ENCODE measurements at regions not wholly inside any gene's neighbourhood (a gene's known extent, or its start where the extent isn't known, plus 50 kb on each side); places are given as distances from the start of the nearest gene placed in this dataset.

DNA sequence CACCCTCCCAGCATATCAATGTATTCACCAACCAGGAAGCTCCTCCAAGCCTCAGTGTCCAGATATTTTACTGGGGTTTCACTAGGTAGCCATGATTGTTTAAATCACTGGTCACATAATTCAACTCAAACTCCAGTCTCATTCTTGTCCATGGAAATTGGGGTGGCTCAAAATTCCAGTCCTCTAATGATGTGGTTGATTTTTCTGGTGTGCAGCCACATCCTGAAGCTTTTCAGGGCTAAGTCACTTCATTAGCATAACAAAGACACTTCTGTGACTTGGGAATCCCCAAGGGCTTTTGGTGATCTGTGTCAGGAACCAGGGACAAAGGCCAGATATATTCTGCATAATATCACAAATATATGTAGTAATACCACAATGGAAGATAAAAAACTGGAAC is 786.9 kb upstream of the IGFBP3 start:
- Mint-ChIP-seq H3K27ac (no peak overlapping the region), H3K4me1 (ENCODE audit: low read depth) (no peaks in the 10 kb centered on the region), H3K9me3 (no peaks in the 10 kb centered on the region), H3K27me3 (ENCODE audit: low read depth) (no peaks in the 10 kb centered on the region), H3K36me3 (ENCODE audit: low read depth) (no peaks in the 10 kb centered on the region), H3K4me3 (no peak overlapping the region)
- no peak for DNase-seq
- CTCF ChIA-PET, result no interaction called here
- intact Hi-C loops (cut with micrococcal nuclease), result no loop called here

DNA sequence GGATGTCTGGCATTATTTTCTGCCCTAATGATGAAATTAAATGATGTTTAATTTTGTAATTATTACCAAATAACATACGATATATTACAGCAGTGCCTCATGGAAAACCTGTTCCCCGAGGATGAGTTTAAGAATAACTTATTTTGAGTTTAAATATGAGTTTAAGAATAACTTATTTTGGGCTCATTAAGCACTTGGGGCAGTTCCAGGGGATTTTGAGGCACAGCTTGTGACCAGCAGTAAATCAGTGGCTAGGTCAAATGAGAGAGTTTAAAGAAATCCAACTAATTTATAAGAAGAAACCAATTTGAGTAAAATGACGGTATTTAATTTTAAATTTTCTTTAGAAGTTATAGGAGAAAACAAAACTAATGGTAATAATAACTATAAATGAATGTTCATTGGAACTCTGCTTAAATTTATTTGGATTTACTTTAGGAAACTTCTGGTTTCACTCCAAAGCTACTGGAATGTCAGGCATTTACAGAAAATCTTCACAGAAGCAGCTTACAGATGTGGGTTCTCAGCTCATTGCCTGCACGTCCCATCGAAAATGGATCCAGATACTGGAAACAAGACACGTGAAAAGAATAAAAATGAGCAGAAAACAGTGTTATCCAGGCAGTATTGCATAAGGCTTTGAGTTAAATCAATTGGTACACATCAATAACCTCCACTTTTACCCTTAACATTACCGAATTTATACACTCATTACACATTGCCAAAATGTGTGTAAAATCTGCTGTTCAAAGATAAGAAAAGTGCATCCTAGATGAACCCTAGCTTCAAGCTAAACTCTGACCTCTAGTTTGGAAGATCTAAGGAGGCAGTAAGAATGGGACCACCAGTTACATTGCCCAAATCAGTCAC is 784.5 kb upstream of the IGFBP3 start:
- DNase-seq, result no peak
- Mint-ChIP-seq H3K36me3 (ENCODE audit: low read depth) (no peaks in the 10 kb centered on the region), H3K27ac (no peak overlapping the region), H3K27me3 (ENCODE audit: low read depth) (no peaks in the 10 kb centered on the region), H3K4me1 (ENCODE audit: low read depth) (no peaks in the 10 kb centered on the region), H3K9me3 (no peaks in the 10 kb centered on the region), H3K4me3 (no peak overlapping the region)
- CTCF ChIA-PET, result no interaction called here
- intact Hi-C loops (cut with micrococcal nuclease), result no loop called here

DNA sequence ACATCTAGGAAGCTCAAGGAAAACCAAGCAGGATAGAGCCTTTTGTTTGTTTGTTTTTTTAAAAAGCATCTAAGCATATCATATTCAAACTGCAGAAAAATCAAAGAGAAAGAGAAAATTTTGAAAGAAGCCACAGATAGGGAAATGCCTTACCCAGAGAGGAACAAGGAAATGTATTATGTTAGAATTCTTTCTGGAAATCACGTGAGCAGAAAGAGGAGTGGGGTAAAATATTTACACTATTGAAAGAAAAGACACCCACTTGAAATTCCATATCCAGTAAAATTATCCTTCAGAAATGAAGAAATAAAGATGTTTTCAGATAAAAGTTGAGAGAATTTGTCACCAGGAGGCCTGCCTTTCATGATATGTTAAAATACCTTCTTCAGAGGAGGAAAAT is 775.7 kb upstream of the IGFBP3 start:
- CTCF ChIA-PET, result no interaction called here
- no peaks in the 10 kb centered on the region for H3K27me3 Mint-ChIP-seq (ENCODE audit: low read depth)

DNA sequence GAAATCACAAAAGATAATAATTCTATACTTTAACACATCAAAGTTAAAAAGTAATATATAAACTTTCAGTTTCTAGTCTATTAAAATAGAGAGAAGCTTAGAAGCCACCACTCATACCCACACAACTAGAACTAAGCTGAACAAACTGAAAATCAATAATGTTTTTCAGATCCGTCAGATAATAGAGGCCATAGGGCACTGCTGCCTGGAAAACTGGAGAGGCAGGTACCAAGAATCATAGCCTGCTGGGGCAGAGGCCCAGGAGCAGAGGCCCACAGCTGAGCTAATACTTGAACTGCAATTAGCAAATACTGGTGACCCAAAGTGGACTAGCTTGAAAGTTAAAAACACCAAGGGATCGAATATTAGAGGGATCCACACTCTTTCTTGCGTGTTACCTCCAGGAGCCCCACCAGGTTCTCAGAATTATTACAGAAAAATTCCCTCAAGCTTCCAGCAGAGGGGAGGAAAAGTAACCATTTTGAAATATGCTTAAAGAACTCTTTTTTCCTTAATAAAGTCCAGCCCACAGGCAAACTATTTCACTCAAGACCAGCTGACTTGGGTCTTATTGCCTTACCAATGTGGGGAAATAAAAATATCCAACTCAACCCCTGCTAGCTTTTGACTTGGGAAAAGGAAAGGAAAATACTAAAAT is 774.1 kb upstream of the IGFBP3 start:
- no peak overlapping the region for H3K27ac Mint-ChIP-seq
- no peaks in the 10 kb centered on the region for H3K36me3 Mint-ChIP-seq (ENCODE audit: low read depth)
- no peak overlapping the region for H3K4me3 Mint-ChIP-seq
- H3K27me3 Mint-ChIP-seq (ENCODE audit: low read depth), result no peaks in the 10 kb centered on the region
- intact Hi-C loops (cut with micrococcal nuclease), result no loop called here
- CTCF ChIA-PET, result no interaction called here
- no peaks in the 10 kb centered on the region for H3K4me1 Mint-ChIP-seq (ENCODE audit: low read depth)
- DNase-seq, result no peak
- H3K9me3 Mint-ChIP-seq, result peaks cover 8% of the 10 kb centered on the region

More for the DNA sequence above, 775.7 kb upstream of the IGFBP3 start:
- Mint-ChIP-seq H3K9me3 (peaks cover 5% of the 10 kb centered on the region), H3K27ac (no peak overlapping the region), H3K4me3 (no peak overlapping the region), H3K36me3 (ENCODE audit: low read depth) (no peaks in the 10 kb centered on the region), H3K4me1 (ENCODE audit: low read depth) (no peaks in the 10 kb centered on the region)
- no peak for DNase-seq
- intact Hi-C loops (cut with micrococcal nuclease), result no loop called here

DNA sequence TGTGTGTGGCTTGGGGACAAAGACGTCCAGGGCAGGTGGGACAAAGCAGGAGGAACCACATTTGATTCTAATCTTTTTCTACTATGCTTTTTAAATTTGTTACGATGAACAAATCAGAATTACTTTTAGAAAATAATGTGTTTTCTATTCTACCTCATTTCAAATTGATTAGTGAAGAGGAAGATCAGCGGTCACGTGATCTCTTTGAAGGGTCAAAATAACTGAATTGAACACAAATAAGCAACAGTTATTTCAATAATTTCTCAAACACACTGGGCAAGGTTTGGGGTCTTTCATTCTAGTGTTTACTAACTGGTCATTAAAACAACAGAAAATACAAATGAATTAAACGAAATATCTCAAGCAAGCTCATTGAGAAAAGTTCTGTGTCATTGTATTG is 773.0 kb upstream of the IGFBP3 start:
- Mint-ChIP-seq H3K36me3 (ENCODE audit: low read depth) (no peaks in the 10 kb centered on the region), H3K27me3 (ENCODE audit: low read depth) (no peaks in the 10 kb centered on the region), H3K4me1 (ENCODE audit: low read depth) (no peaks in the 10 kb centered on the region), H3K27ac (no peak overlapping the region), H3K4me3 (no peak overlapping the region), H3K9me3 (peaks cover 9% of the 10 kb centered on the region)
- CTCF ChIA-PET, result no interaction called here
- no peak for DNase-seq
- intact Hi-C loops (cut with micrococcal nuclease), result no loop called here

DNA sequence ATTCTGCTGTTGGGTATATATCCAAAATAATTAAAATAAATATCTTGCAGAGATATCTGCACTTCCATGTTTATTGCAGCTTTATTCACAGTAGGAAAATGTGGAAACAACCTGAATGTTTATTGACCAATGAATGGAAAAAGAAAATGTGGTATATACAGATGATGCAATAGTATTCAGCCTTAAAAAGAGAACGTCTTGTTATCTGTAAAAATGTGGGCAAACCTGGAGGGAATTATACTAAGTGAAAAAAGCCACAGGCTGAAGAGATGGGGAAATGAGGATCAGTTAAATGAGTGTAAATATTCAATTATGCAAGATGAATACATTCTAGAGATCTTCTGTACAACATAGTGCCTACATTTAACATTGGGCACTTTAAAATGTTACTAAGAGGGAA is 766.1 kb upstream of the IGFBP3 start:
- intact Hi-C loops (cut with micrococcal nuclease), result no loop called here
- no peak for DNase-seq
- CTCF ChIA-PET, result no interaction called here
- Mint-ChIP-seq H3K9me3 (peaks cover 9% of the 10 kb centered on the region), H3K4me1 (ENCODE audit: low read depth) (no peaks in the 10 kb centered on the region), H3K27ac (no peak overlapping the region), H3K36me3 (ENCODE audit: low read depth) (no peaks in the 10 kb centered on the region), H3K4me3 (no peak overlapping the region), H3K27me3 (ENCODE audit: low read depth) (no peaks in the 10 kb centered on the region)

DNA sequence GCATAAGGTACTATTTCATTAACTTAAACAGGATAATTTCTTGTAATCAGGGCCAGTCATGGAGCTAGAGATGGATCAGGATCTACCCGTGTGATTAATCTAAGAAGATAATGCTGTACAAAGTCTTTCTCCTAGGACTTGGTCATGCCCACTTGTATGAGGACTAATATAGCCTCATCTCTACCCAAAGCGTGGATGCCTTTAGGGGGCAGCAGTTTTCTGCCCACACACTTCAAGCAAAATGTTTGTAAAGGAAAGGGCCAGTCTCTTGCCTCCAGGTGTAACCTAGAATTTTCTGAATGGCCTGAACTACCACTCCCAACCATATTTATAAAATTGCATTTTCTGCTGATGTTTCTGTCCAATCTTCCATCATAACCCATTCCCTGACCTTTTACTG is 764.0 kb upstream of the IGFBP3 start:
- CTCF ChIA-PET, result no interaction called here
- H3K27ac Mint-ChIP-seq, result no peak overlapping the region
- no peak overlapping the region for H3K4me3 Mint-ChIP-seq
- H3K4me1 Mint-ChIP-seq (ENCODE audit: low read depth), result no peaks in the 10 kb centered on the region
- DNase-seq, result no peak
- peaks cover 6% of the 10 kb centered on the region for H3K9me3 Mint-ChIP-seq
- no peaks in the 10 kb centered on the region for H3K36me3 Mint-ChIP-seq (ENCODE audit: low read depth)
- intact Hi-C loops (cut with micrococcal nuclease), result no loop called here
- no peaks in the 10 kb centered on the region for H3K27me3 Mint-ChIP-seq (ENCODE audit: low read depth)

DNA sequence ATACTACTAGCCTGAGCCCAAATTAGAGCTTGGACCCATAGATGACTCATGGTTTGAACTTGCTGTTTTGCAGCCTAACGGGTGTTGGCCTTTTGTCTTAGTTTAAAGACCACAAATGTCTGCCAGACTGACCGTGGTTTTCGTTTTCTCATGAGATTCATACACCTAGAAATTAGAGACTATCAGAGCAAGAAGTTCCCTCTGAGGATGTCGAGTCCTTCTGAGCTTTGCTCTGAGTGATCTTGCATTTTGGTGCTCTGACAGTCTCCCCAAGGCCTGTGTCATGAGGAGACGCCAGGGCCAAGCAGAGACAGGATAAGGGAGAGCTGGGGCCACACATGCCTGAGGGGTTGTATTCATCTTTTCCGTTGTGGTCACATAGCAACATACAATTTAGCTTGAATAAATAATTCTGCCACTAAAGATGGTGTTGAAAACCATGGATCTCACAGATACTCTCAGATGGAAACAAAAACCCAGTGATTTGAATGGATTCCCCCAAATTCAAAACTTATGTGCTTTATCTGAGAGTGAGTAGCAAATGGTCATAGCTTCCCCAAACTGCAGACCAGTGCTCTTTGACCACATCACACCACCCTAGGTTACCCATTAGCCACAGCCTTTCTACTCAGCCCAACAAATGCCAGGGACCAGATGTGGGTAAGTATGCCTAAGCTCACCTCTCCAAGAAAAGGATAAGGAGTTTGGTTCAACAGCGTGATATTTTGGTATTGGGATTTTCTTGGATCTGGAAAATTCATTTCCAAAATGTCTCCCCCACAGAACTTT is 762.0 kb upstream of the IGFBP3 start:
- no peak for DNase-seq
- Mint-ChIP-seq H3K4me1 (ENCODE audit: low read depth) (no peaks in the 10 kb centered on the region), H3K27ac (no peak overlapping the region), H3K4me3 (no peak overlapping the region), H3K27me3 (ENCODE audit: low read depth) (no peaks in the 10 kb centered on the region), H3K36me3 (ENCODE audit: low read depth) (no peaks in the 10 kb centered on the region), H3K9me3 (peaks cover 2% of the 10 kb centered on the region)
- intact Hi-C loops (cut with micrococcal nuclease), result no loop called here
- CTCF ChIA-PET, result no interaction called here

DNA sequence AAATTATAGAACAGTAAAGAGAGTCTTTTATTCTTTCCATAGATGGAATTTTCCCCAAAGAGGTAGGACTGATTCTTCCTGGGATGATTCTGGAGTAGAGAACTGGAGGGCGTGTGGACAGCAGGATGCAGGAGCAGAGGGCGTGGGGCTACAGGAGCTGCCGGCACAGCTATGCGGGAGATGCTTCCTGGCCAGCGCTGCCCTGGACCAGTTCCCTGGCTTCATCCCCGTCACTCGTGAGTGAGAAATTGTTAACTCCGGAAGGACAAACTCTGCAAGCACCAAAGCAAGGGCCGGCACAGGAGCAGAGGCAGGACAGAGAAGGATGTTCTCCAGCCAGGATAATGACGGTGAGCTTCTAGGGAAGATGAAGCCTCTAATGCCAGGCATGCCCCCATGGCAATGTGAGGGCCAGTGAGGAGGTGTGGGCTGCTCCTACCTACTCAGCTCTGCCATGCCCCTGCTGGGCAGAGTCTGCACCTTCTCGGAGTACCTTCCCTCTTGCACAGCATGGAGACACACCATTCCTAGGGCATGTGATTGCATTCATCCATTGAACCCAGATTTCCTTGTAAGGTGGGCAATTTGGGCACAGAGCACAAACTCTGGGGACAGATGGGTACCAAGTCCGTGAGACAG is 760.9 kb upstream of the IGFBP3 start:
- Mint-ChIP-seq H3K27me3 (ENCODE audit: low read depth) (no peaks in the 10 kb centered on the region), H3K4me1 (ENCODE audit: low read depth) (no peaks in the 10 kb centered on the region), H3K9me3 (no peaks in the 10 kb centered on the region), H3K27ac (no peak overlapping the region), H3K36me3 (ENCODE audit: low read depth) (no peaks in the 10 kb centered on the region), H3K4me3 (no peak overlapping the region)
- CTCF ChIA-PET, result no interaction called here
- intact Hi-C loops (cut with micrococcal nuclease), result no loop called here
- DNase-seq, result no peak

DNA sequence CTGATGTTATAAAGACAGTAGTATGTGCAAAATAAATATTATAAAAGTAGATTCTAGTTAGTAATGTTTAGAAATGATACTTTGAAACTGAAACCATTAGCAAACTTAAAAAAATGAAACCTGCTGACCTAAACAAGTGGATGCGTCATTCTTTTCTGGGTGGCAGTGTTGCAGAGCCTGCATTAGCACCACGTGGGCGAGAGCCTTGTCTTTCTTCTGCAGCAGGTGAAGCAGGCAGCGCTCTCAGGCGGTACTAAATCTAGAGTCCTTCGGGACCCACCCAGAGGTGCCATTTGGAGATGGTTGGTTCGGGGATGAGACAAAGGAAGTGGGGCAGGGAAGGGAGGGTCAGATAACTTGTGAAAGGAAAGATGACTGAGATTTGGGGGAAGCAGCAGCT is 759.1 kb upstream of the IGFBP3 start:
- CTCF ChIA-PET, result no interaction called here
- no peak overlapping the region for H3K4me3 Mint-ChIP-seq
- H3K4me1 Mint-ChIP-seq (ENCODE audit: low read depth), result no peaks in the 10 kb centered on the region
- no peak for DNase-seq
- no peaks in the 10 kb centered on the region for H3K9me3 Mint-ChIP-seq
- H3K27ac Mint-ChIP-seq, result no peak overlapping the region
- H3K27me3 Mint-ChIP-seq (ENCODE audit: low read depth), result no peaks in the 10 kb centered on the region
- H3K36me3 Mint-ChIP-seq (ENCODE audit: low read depth), result no peaks in the 10 kb centered on the region
- intact Hi-C loops (cut with micrococcal nuclease), result no loop called here

DNA sequence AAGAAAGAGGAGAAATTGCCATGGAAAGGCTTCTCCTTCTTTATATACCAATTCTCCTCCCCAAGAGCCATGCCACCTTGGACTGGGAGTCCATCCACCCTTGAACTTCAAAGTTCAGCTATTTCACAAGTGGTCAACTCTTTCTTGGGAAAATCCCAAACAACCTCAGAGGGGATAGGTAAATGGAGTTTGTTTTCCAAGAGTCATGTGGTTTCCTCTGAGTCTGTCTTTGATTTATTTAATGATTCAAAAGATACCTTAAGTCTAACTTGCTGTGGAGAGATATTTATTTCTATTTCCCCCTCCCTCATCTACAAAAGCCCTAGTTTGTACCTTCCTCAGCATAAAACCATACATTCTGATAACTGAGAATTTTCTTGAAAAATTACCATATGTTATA is 758.6 kb upstream of the IGFBP3 start:
- no peak for DNase-seq
- no peaks in the 10 kb centered on the region for H3K27me3 Mint-ChIP-seq (ENCODE audit: low read depth)
- CTCF ChIA-PET, result no interaction called here
- no peaks in the 10 kb centered on the region for H3K9me3 Mint-ChIP-seq
- H3K4me3 Mint-ChIP-seq, result no peak overlapping the region
- no peak overlapping the region for H3K27ac Mint-ChIP-seq
- intact Hi-C loops (cut with micrococcal nuclease), result no loop called here
- no peaks in the 10 kb centered on the region for H3K36me3 Mint-ChIP-seq (ENCODE audit: low read depth)
- H3K4me1 Mint-ChIP-seq (ENCODE audit: low read depth), result no peaks in the 10 kb centered on the region

DNA sequence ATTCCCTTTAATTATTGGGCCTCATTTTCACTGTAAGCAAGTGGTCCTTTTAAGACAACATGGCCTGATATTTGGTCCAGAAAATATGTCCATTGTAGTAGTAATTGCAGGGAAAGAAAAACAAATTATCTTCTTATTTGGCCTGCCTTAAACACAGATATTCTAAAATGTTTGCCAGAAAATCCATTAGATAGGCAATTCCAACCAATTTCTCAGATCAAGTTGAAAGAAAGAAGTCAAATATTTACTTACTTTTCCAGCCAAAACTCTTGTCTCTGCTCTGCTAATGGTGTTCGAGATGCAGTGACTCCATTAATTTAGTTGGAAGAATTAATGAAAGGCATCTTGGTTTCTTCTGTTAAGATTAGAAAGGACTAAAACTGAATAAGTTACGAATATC is 757.3 kb upstream of the IGFBP3 start:
- Mint-ChIP-seq H3K27me3 (ENCODE audit: low read depth) (no peaks in the 10 kb centered on the region), H3K4me3 (no peak overlapping the region), H3K36me3 (ENCODE audit: low read depth) (no peaks in the 10 kb centered on the region), H3K9me3 (no peaks in the 10 kb centered on the region), H3K4me1 (ENCODE audit: low read depth) (no peaks in the 10 kb centered on the region), H3K27ac (no peak overlapping the region)
- intact Hi-C loops (cut with micrococcal nuclease), result no loop called here
- CTCF ChIA-PET, result no interaction called here
- no peak for DNase-seq

All from activated naive CD4-positive, alpha-beta T cell treated with anti-CD3 and anti-CD28 coated beads for 36 hours (primary cell).